ENCODE measurements at regions not wholly inside any gene's neighbourhood (a gene's known extent, or its start where the extent isn't known, plus 50 kb on each side); places are given as distances from the start of the nearest gene placed in this dataset.

DNA sequence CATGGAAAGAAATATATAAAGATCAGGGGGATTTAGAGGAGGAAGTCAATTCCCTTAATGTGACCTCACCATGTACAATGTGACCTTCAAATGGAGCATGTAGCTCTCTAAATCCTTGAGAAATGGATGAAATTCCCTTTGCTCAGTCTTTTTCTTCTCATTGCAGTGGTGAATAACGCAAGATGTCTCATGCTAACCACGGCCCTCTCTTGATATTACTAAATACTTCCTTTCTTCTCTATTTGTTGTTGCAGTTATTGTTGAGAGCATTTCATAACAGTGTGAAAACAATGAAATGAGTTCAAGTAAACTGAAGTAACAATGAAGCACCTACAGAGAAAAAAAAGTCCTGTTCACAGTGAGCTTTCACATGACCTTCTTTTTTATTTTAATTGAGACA, 55.6 kb downstream of the ZNF281 start:
- TF ChIP-seq, protein P1, sequence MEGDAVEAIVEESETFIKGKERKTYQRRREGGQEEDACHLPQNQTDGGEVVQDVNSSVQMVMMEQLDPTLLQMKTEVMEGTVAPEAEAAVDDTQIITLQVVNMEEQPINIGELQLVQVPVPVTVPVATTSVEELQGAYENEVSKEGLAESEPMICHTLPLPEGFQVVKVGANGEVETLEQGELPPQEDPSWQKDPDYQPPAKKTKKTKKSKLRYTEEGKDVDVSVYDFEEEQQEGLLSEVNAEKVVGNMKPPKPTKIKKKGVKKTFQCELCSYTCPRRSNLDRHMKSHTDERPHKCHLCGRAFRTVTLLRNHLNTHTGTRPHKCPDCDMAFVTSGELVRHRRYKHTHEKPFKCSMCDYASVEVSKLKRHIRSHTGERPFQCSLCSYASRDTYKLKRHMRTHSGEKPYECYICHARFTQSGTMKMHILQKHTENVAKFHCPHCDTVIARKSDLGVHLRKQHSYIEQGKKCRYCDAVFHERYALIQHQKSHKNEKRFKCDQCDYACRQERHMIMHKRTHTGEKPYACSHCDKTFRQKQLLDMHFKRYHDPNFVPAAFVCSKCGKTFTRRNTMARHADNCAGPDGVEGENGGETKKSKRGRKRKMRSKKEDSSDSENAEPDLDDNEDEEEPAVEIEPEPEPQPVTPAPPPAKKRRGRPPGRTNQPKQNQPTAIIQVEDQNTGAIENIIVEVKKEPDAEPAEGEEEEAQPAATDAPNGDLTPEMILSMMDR (conservative IDR thresholded peaks at IDR 0.05 in 1 of 2, IDR thresholded peaks at IDR 0.05 in 1 of 2; ENCODE audit: low read depth in 1 of 2, low read length in 2 of 2): no peak
- TF ChIP-seq EZH2 (IDR thresholded peaks at IDR 0.05; ENCODE audit: low read length, missing control alignments): no peak
- Histone ChIP-seq H3K9me3 (ENCODE audit: control insufficient read depth, insufficient read depth, low read depth, low read length) (no peaks in the 10 kb centered on the region), H3K4me3 (replicated peaks in 1 of 4; ENCODE audit: control extremely low read depth in 1 of 4, insufficient read depth in 1 of 4, low read depth in 3 of 4, low read length in 4 of 4) (no peak overlapping the region), H2AFZ (ENCODE audit: low read length) (no peak overlapping the region), H3K9ac (ENCODE audit: insufficient read depth, low read length) (no peak overlapping the region), H3K4me1 (ENCODE audit: control insufficient read depth, extremely low read depth, insufficient read depth, low read length) (peaks cover 10% of the 10 kb centered on the region), H3K27me3 (ENCODE audit: control insufficient read depth, insufficient read depth, low read length) (no peaks in the 10 kb centered on the region), H4K20me1 (ENCODE audit: control insufficient read depth, extremely low read depth, insufficient read depth, low read length) (no peaks in the 10 kb centered on the region), H3K79me2 (ENCODE audit: control insufficient read depth, insufficient read depth, low read length) (no peaks in the 10 kb centered on the region), H3K27ac (ENCODE audit: insufficient read depth, low read length) (no peak overlapping the region), H3K4me2 (ENCODE audit: extremely low read depth, insufficient read depth, low read length) (no peak overlapping the region), H3K36me3 (ENCODE audit: control insufficient read depth, insufficient read depth, low read length) (no peaks in the 10 kb centered on the region)
- no peak for DNase-seq (ENCODE audit: low read depth in 2 of 2)

DNA sequence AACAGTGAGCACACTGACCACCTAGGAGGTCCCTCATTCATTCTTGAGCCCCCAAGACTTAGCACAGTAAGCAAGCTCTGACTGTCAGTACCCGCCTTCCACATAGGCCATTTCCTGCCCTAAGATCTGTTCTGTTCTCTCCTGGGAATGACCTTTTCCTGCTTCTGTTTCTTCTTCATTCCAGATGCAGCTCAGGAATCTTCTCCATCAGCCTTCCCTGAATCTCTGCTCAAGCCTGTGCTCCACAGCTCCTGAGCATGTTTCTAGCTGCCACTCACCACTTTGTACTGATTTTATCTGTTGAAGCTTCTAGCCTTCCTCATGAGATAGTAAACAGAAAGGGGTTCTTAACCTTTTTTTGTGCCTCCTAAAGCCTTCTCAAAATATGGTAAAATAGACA, 56.6 kb downstream of the ZNF281 start:
- H3K4me2 ChIP-seq (ENCODE audit: extremely low read depth, insufficient read depth, low read length): no peak overlapping the region
- H3K9me3 ChIP-seq (ENCODE audit: control insufficient read depth, insufficient read depth, low read depth, low read length): no peaks in the 10 kb centered on the region
- no peak for DNase-seq (ENCODE audit: low read depth in 2 of 2)
- no peaks in the 10 kb centered on the region for H3K36me3 ChIP-seq (ENCODE audit: control insufficient read depth, insufficient read depth, low read length)
- no peak overlapping the region for H3K9ac ChIP-seq (ENCODE audit: insufficient read depth, low read length)
- peak overlapping the region; percentile 62 for H3K27ac ChIP-seq (ENCODE audit: insufficient read depth, low read length)
- peaks cover 10% of the 10 kb centered on the region for H3K4me1 ChIP-seq (ENCODE audit: control insufficient read depth, extremely low read depth, insufficient read depth, low read length)
- H3K27me3 ChIP-seq (ENCODE audit: control insufficient read depth, insufficient read depth, low read length): no peaks in the 10 kb centered on the region
- peak overlapping the region; percentile 54 for H2AFZ ChIP-seq (ENCODE audit: low read length)
- TF ChIP-seq EZH2 (IDR thresholded peaks at IDR 0.05; ENCODE audit: low read length, missing control alignments): no peak
- TF ChIP-seq, protein P1 (conservative IDR thresholded peaks at IDR 0.05 in 1 of 2, IDR thresholded peaks at IDR 0.05 in 1 of 2; ENCODE audit: low read depth in 1 of 2, low read length in 2 of 2): no peak
- no peak overlapping the region for H3K4me3 ChIP-seq (replicated peaks in 1 of 4; ENCODE audit: control extremely low read depth in 1 of 4, insufficient read depth in 1 of 4, low read depth in 3 of 4, low read length in 4 of 4)
- no peaks in the 10 kb centered on the region for H3K79me2 ChIP-seq (ENCODE audit: control insufficient read depth, insufficient read depth, low read length)
- no peaks in the 10 kb centered on the region for H4K20me1 ChIP-seq (ENCODE audit: control insufficient read depth, extremely low read depth, insufficient read depth, low read length)

DNA sequence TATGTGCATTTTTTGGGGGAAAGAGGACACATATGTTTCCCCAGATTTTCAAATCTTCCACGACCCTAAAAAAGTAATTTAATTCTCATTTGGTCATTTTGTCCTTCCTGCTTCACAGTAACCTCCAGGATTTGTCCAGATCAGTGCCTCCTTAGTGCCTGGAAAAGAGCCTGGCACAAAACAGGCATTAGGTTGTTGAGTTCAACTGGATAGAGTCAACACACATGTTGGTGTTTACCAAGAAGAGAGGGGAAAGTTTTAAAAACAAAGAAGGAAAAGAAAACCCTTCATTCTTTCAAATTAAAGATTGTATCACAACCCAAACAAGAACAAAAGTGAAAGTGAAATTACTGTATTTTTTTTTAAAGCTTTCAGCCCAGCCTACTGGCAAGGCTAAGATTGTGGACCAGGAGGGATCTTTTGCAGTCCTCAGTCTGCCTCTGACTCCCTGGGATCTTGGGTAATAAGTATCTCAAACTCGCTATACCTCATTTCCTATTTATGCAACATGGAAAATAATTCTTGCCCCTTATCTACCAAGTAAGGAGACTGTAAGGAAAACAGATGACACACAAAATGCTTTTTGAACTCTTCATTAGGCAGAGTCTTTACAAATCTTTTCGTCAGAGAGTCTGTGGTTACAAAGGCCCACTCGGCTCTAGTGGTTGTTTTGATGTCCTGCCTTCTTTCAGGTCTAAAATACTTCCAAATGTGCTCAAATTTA, 57.8 kb downstream of the ZNF281 start:
- no peaks in the 10 kb centered on the region for H3K79me2 ChIP-seq (ENCODE audit: control insufficient read depth, insufficient read depth, low read length)
- H3K9ac ChIP-seq (ENCODE audit: insufficient read depth, low read length): no peak overlapping the region
- TF ChIP-seq EZH2 (IDR thresholded peaks at IDR 0.05; ENCODE audit: low read length, missing control alignments): no peak
- TF ChIP-seq, protein P1 (conservative IDR thresholded peaks at IDR 0.05 in 1 of 2, IDR thresholded peaks at IDR 0.05 in 1 of 2; ENCODE audit: low read depth in 1 of 2, low read length in 2 of 2): peak in 1 of 2 donors; percentile 14
- DNase-seq (ENCODE audit: low read depth in 2 of 2): peak; percentile 94 to 99
- H3K9me3 ChIP-seq (ENCODE audit: control insufficient read depth, insufficient read depth, low read depth, low read length): no peaks in the 10 kb centered on the region
- peaks cover 10% of the 10 kb centered on the region for H3K4me1 ChIP-seq (ENCODE audit: control insufficient read depth, extremely low read depth, insufficient read depth, low read length)
- H2AFZ ChIP-seq (ENCODE audit: low read length): peak overlapping the region; percentile 85
- no peaks in the 10 kb centered on the region for H3K27me3 ChIP-seq (ENCODE audit: control insufficient read depth, insufficient read depth, low read length)
- peak overlapping the region; percentile 86 for H3K27ac ChIP-seq (ENCODE audit: insufficient read depth, low read length)
- no peaks in the 10 kb centered on the region for H3K36me3 ChIP-seq (ENCODE audit: control insufficient read depth, insufficient read depth, low read length)
- peak overlapping the region; percentile 89 for H3K4me2 ChIP-seq (ENCODE audit: extremely low read depth, insufficient read depth, low read length)
- H4K20me1 ChIP-seq (ENCODE audit: control insufficient read depth, extremely low read depth, insufficient read depth, low read length): no peaks in the 10 kb centered on the region
- H3K4me3 ChIP-seq (replicated peaks in 1 of 4; ENCODE audit: control extremely low read depth in 1 of 4, insufficient read depth in 1 of 4, low read depth in 3 of 4, low read length in 4 of 4): peak overlapping the region; percentile 21 to 47 (median 34)

All from fibroblast of lung (primary cell).